ENCODE measurements at regions not wholly inside any gene's neighbourhood (a gene's known extent, or its start where the extent isn't known, plus 50 kb on each side); places are given as distances from the start of the nearest gene placed in this dataset.

GRCh38 chr6:79812195-79812594 lies 135.2 kb downstream of the ELOVL4 start:
- TF ChIP-seq CTCF (optimal IDR thresholded peaks at IDR 0.05 in 1 of 3, IDR thresholded peaks at IDR 0.05 in 1 of 3, conservative IDR thresholded peaks at IDR 0.05 in 1 of 3; ENCODE audit: extremely low read depth in 1 of 3, insufficient read depth in 2 of 3, low read length in 3 of 3) (no peak), EZH2 (IDR thresholded peaks at IDR 0.05; ENCODE audit: low read length) (no peak)

All from keratinocyte (primary cell).